Stimulated activated CD8-positive, alpha-beta memory T cell treated with anti-CD3 and anti-CD28 coated beads, Interleukin-15, amount 100 ng/mL, for 48 hours (primary cell): ENCODE measurements at regions not wholly inside any gene's neighbourhood (a gene's known extent, or its start where the extent isn't known, plus 50 kb on each side); places are given as distances from the start of the nearest gene placed in this dataset.
"Not testable (repeated sequence)": the region's sequence is repeated elsewhere in the genome, so short reads cannot be mapped to it uniquely, and the experiment has no call there.

Experiments used
- DNase-seq, 2 donors: peaks; one replicate each; pipeline ENCODE4 v3.0.0-alpha.2; 2020; ENCODE audit warnings: low read depth in 2 of 2

- DNase-seq = no peak
Observed at GRCh38 chr22:48825802-48826520, 1001.7 kb downstream of the BRD1 start.

DNA sequence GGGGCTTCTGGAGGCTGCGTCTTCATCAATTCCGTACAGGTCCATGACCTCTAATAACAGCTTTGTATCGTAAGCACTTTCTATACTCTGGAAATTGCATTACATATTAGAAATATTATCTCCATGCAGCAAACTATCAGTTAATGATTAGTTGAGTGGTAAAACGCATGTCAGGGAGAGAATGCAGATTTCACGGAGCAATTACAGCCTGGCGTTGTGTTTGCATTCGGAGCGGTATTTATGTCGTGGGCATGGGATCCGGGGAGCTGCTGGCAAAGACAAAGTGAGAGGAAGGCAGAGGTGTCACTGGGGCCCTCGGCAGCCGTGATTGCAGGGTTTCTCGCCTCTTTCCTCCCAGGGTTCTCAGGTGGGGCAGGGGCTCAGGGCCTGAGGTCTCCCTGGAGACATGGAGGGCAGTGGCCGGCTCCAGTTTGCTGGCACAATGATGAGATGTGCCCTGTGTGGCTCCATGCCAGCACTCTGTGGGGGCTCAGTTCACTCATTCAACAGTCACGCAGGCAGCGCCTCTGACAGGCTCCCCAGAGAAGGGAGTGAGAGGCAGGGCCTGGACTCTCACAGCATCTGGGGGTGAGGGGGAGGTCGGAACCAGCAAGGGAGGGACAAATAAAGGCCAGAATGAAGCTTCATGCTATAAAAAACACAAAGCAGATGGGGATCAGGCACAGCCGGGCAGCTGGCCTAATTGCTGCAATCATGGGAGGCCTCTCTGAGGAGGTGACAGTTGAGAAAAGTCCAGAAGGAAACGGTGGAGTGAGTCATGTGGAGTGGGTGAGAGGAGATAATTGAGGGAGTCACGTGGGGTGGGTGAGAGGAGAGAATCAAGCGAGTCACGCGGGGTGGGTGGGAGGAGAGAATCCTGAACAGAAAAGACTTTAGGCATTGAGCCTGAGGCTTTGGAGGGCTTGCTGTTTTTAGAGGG is 1002.7 kb downstream of the BRD1 start:
- DNase-seq = no peak

DNA sequence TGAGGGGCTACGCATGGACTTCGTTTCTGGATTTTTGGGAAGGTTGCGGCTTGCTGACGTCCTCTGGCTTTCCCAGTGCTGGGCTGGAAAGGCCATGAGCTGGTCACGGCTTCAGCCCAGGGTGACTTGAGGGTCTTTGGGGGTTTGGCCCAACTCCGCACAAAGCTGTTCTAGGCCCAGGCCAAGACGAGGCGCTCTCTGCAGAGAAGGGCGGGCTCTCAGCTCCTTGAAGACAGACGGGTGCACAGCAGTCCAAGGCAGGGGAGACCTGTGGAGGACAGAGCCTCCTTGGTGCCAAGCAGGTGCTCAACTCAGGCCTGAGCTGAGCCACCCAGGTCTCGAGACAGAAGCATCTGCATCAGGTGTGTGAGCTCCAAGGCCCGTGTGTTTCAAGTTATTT is 1003.7 kb downstream of the BRD1 start:
- DNase-seq = no peak

- no peak for DNase-seq
Observed at GRCh38 chr22:48822278-48823233, 1005.1 kb downstream of the BRD1 start.

DNA sequence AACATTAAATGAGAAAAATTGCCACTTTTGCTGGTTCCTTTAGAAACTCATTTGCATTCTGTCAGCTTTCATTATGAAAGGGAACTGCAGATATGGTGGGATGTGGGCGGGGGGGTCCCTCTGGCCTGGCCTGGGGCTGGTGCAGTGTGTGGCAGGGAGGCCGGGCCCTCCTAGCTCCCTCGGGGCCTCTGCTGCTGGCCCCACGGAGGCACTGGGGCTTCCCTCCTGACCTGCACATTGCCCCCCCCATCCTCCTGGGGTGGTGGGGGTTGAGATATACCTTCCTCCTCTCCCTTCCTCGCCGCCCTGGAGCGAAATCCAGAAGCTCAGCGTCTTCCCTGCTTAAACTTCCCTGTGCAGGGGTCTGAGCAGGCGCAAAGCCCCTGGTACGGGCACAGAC is 1005.9 kb downstream of the BRD1 start:
- no peak for DNase-seq

DNA sequence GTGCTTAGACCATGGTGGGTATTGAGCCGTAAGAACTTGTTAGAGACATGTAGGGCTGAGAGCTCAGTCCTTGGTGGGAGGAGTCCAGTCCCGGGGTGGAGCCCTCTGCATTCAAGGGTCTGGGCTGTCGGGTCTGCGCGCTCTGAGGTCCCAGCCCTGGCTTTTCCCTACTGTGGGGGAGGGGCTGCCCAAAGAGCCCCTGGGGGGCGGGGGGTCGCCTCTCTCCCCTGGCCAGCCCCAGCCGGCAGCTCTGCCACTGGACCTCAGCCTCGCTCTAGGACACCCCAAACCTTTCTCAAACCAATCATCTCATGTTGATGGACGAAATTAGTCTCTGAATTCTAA is 1006.4 kb downstream of the BRD1 start:
- no peak for DNase-seq

DNA sequence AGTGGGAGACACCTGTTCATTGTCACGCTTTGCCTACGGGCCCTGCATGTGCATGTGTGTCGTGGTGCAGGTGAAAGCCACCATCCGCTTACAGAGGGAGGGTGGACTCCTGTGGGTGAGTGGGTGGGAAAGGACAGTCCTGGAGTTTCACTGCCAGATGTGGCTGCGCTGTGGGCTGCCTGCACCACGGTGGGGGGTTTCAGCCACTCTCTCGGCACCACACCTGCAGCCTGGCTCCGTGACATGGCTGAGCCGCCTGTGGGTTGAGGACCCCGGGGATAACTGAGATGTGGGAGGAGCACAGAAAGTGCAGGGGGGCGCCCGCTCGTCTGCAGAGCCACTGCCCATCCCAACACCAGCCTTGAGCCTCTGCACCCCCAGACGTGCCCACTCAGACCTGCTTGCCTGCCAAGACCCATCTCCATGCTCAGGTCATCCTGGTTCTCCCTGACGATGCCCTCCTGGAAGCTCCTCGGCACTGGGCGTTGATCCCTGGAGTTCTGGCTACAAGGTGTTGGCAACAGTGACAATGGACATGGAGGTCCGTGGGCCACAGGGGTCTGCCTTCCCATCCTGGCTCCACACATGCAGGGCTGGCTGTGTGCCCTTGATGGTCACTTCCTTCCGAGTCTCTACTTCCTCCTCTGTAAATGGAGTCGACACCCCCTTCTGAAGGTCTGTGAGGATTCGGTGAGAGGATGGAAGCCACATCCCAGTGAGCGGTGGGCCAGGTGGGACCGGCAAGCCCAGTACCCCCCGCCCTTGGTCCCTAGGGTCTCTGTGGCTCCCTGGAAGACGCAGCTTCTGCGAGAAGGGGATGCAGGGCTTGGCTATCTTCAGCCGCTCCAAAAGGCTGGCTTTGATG is 1007.0 kb downstream of the BRD1 start:
- DNase-seq = no peak

DNA sequence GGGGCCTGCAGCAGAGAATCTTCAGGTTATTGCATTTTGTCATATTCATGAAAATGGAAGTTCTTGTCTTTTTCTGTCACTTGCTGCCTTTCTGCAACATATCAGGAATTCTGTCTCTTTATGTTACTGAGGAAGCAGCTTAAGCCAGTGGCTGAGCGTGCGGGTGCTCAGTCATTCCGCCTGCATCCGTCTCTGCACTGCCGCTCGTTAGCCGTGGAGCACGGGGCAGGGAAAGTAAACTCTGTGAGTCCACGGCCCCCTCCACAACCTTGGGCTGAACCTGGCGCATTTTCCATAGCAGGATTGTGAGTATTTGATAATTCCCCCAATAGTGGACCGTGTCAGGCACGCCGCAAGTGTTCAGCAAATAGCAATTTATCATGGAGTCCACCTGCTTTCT is 1007.7 kb downstream of the BRD1 start:
- DNase-seq = no peak

DNA sequence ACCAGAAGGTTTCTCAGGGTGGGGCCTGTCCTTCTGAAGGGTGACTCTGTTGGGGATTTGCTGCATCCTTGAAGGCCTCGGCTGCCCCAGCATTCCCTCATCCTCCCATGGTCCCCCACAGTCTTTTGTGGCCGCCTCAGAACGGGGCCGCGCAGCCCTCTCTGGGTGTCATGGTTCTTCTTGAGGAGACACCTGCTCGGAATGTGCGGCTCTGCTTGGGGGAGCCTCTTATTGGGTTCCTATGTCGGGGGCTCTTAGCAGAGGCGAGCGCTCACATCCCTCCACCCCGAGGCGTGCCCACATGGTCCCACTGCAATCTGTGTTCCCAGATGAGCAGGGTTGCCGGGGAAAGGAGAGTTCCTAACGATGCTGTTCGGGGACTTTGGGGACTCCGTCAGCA is 1008.4 kb downstream of the BRD1 start:
- DNase-seq = no peak

GRCh38 chr22:48817491-48817890 is 1010.2 kb downstream of the BRD1 start:
- DNase-seq = not testable (repeated sequence)

DNA sequence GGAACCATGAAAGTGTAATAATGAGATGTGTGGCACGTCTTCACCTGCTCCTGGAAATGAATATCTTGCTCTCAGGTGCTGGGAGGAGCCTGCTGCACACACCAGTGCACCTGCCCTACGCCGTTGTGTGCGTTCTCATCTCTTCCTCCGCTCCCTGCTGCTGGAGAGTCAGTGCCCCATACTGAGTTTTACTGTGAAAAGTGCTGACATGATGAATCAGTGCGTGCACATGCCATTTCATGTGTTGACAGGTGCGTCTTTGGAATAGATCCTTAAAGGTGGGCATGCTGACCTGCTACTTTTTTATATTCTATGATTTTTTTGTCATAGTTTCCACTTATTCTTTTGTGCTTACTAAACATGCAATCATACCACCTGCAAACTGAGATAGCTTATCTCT is 1015.8 kb downstream of the BRD1 start:
- no peak for DNase-seq

- no peak for DNase-seq
Observed at GRCh38 chr22:48808038-48808960, 1019.4 kb downstream of the BRD1 start.

GRCh38 chr22:48807155-48807554 is 1020.5 kb downstream of the BRD1 start:
- no peak for DNase-seq

- no peak for DNase-seq
Observed at GRCh38 chr22:48806227-48806781, 1021.4 kb downstream of the BRD1 start.

DNA sequence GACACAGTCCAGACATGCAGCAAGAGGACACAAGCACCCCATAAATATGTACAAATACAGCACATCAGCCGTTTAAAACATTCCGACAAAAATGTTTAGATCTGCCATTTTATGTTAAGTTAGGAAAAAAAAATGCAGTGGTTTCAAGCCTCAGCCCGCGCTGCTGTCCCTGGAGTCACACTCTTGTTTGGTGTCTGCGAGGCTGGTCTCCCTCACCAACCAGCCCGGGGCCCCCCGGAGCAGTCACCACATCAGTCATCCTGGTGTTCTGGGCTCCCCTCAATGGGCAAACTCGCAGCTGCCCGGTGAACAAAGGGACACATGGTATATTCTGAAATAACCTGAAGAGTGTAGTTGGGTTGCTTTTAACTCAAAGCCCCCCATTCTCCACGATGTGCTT is 1022.2 kb downstream of the BRD1 start:
- DNase-seq = no peak

GRCh38 chr22:48804811-48805301 is 1022.8 kb downstream of the BRD1 start:
- DNase-seq = no peak

- no peak for DNase-seq
Observed at GRCh38 chr22:48803948-48804810, 1023.5 kb downstream of the BRD1 start.

DNA sequence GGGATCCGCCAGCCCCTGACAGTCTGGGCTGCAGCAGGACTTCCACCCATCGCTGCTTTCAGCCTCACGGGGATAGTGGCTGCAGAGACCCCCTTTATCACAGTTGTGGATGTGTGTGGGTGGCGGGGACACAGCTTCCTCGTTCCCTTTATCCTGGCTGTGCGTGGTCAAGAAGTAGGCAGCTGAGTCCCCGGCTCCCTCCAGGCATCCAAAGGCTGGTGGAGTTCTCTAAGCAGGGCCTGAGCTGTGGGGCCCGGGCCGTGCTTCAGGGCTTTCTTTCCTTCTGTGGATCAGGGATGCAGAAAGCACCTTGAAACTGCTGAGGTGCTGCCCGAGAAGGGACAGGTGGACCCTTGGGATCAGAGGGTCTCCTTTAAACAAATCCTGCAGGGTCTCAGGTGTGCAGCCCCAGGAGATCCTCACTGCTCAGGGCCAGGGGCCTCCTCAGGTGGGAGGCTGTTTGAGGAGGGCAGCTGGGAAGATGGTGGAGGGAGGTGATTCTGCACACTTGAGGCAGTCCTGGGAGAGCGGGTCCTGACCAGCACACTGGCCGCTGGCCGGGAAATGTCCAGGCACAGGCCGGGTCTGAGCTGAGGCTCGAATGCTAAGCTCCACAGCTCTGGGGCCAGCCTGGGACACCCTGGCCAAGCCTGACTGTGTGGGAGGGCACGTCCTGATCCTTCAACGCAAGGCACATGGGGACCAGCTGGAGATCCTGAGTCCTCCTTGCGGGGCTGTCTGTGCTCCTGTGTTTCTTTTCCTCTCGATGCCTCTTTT is 1024.3 kb downstream of the BRD1 start:
- DNase-seq = no peak
